ENCODE measurements at regions not wholly inside any gene's neighbourhood (a gene's known extent, or its start where the extent isn't known, plus 50 kb on each side); places are given as distances from the start of the nearest gene placed in this dataset.

GRCh38 chr5:167230414-167230813 lies 1061.0 kb upstream of the WWC1 start:
- DNase-seq, result no peak
- in situ Hi-C loops (cut with HindIII; ENCODE audit: low pct_ligation_motif_present, low pct_unique_long_range_greater_than_20kb, low sequenced_read_pairs), result no loop called here

GRCh38 chr5:167232675-167233311 lies 1058.7 kb upstream of the WWC1 start:
- DNase-seq, result no peak
- in situ Hi-C loops (cut with HindIII; ENCODE audit: low pct_ligation_motif_present, low pct_unique_long_range_greater_than_20kb, low sequenced_read_pairs), result no loop called here

- in situ Hi-C loops (cut with HindIII; ENCODE audit: low pct_ligation_motif_present, low pct_unique_long_range_greater_than_20kb, low sequenced_read_pairs), result no loop called here
- no peak for DNase-seq
Measured at GRCh38 chr5:167233507-167234220, 1057.8 kb upstream of the WWC1 start.

- no peak for DNase-seq
- in situ Hi-C loops (cut with HindIII; ENCODE audit: low pct_ligation_motif_present, low pct_unique_long_range_greater_than_20kb, low sequenced_read_pairs), result no loop called here
Measured at GRCh38 chr5:167241436-167242067, 1049.9 kb upstream of the WWC1 start.

GRCh38 chr5:167242701-167243100 lies 1048.7 kb upstream of the WWC1 start:
- no peak for DNase-seq
- in situ Hi-C loops (cut with HindIII; ENCODE audit: low pct_ligation_motif_present, low pct_unique_long_range_greater_than_20kb, low sequenced_read_pairs), result no loop called here

GRCh38 chr5:167243463-167243862 lies 1048.0 kb upstream of the WWC1 start:
- in situ Hi-C loops (cut with HindIII; ENCODE audit: low pct_ligation_motif_present, low pct_unique_long_range_greater_than_20kb, low sequenced_read_pairs), result no loop called here
- DNase-seq, result no peak

- DNase-seq, result peak; percentile 1
- in situ Hi-C loops (cut with HindIII; ENCODE audit: low pct_ligation_motif_present, low pct_unique_long_range_greater_than_20kb, low sequenced_read_pairs), result no loop called here
Measured at GRCh38 chr5:167244583-167244982, 1046.9 kb upstream of the WWC1 start.

- in situ Hi-C loops (cut with HindIII; ENCODE audit: low pct_ligation_motif_present, low pct_unique_long_range_greater_than_20kb, low sequenced_read_pairs), result no loop called here
- DNase-seq, result peak; percentile 23
Measured at GRCh38 chr5:167245868-167246267, 1045.6 kb upstream of the WWC1 start.

- no peak for DNase-seq
- in situ Hi-C loops (cut with HindIII; ENCODE audit: low pct_ligation_motif_present, low pct_unique_long_range_greater_than_20kb, low sequenced_read_pairs), result no loop called here
Measured at GRCh38 chr5:167247816-167248215, 1043.6 kb upstream of the WWC1 start.

GRCh38 chr5:167248257-167248656 lies 1043.2 kb upstream of the WWC1 start:
- no peak for DNase-seq
- in situ Hi-C loops (cut with HindIII; ENCODE audit: low pct_ligation_motif_present, low pct_unique_long_range_greater_than_20kb, low sequenced_read_pairs), result no loop called here

GRCh38 chr5:167250996-167251395 lies 1040.4 kb upstream of the WWC1 start:
- DNase-seq, result no peak
- in situ Hi-C loops (cut with HindIII; ENCODE audit: low pct_ligation_motif_present, low pct_unique_long_range_greater_than_20kb, low sequenced_read_pairs), result no loop called here

- in situ Hi-C loops (cut with HindIII; ENCODE audit: low pct_ligation_motif_present, low pct_unique_long_range_greater_than_20kb, low sequenced_read_pairs), result no loop called here
- DNase-seq, result no peak
Measured at GRCh38 chr5:167254132-167254531, 1037.3 kb upstream of the WWC1 start.

GRCh38 chr5:167255926-167256325 lies 1035.5 kb upstream of the WWC1 start:
- no peak for DNase-seq
- in situ Hi-C loops (cut with HindIII; ENCODE audit: low pct_ligation_motif_present, low pct_unique_long_range_greater_than_20kb, low sequenced_read_pairs), result no loop called here

GRCh38 chr5:167259806-167260205 lies 1031.6 kb upstream of the WWC1 start:
- in situ Hi-C loops (cut with HindIII; ENCODE audit: low pct_ligation_motif_present, low pct_unique_long_range_greater_than_20kb, low sequenced_read_pairs), result no loop called here
- no peak for DNase-seq

GRCh38 chr5:167261309-167262100 lies 1029.9 kb upstream of the WWC1 start:
- in situ Hi-C loops (cut with HindIII; ENCODE audit: low pct_ligation_motif_present, low pct_unique_long_range_greater_than_20kb, low sequenced_read_pairs), result no loop called here
- peak; percentile 20 for DNase-seq

GRCh38 chr5:167263185-167263584 lies 1028.3 kb upstream of the WWC1 start:
- in situ Hi-C loops (cut with HindIII; ENCODE audit: low pct_ligation_motif_present, low pct_unique_long_range_greater_than_20kb, low sequenced_read_pairs), result no loop called here
- no peak for DNase-seq

- no peak for DNase-seq
- in situ Hi-C loops (cut with HindIII; ENCODE audit: low pct_ligation_motif_present, low pct_unique_long_range_greater_than_20kb, low sequenced_read_pairs), result no loop called here
Measured at GRCh38 chr5:167264348-167264747, 1027.1 kb upstream of the WWC1 start.

- in situ Hi-C loops (cut with HindIII; ENCODE audit: low pct_ligation_motif_present, low pct_unique_long_range_greater_than_20kb, low sequenced_read_pairs), result no loop called here
- DNase-seq, result no peak
Measured at GRCh38 chr5:167268337-167268736, 1023.1 kb upstream of the WWC1 start.

- DNase-seq, result no peak
- in situ Hi-C loops (cut with HindIII; ENCODE audit: low pct_ligation_motif_present, low pct_unique_long_range_greater_than_20kb, low sequenced_read_pairs), result no loop called here
Measured at GRCh38 chr5:167269146-167269545, 1022.3 kb upstream of the WWC1 start.
